LNCAP (cell line): ENCODE measurements at regions not wholly inside any gene's neighbourhood (a gene's known extent, or its start where the extent isn't known, plus 50 kb on each side); places are given as distances from the start of the nearest gene placed in this dataset.

Experiments used
- TF ChIP-seq, protein P1 (sequence below): fragments of 450-650 bp; IDR thresholded peaks from 2 replicates; pipeline ENCODE4 v1.5.1; 2017; ENCODE audit warnings: mild to moderate bottlenecking

DNA sequence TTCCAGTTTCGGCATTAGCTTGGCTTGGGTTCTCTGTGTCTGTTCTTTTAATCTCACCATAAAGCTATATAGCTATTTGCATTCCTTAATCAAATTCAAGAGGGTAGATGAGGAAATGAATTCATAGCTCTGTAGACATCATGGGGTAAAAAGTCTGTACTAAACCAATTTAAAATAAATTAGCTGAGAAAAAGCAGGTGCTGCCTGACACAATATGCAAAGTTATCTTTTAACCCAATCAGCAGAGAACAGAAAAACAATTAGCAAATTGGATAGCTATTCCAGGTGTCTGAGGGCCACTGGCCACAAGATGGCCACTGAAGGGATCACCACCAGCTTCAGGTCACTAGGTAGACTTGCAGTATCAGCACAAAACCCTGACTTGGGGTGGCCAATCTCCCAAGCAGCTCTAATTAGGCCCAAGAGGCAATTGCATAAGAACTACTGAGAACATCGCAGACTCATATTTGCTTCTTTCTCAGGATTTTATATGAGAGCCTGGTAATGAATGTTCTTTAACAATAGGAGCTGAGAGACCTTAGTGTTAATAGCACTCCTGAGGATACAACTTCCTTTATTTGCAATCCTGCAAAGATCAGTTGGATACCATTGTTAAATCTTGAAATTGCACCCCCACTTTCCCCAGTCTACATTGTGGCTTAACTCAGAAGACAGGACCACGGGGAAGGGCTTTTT lies 494.3 kb downstream of the PDCD6IP start:
- TF ChIP-seq, protein P1, sequence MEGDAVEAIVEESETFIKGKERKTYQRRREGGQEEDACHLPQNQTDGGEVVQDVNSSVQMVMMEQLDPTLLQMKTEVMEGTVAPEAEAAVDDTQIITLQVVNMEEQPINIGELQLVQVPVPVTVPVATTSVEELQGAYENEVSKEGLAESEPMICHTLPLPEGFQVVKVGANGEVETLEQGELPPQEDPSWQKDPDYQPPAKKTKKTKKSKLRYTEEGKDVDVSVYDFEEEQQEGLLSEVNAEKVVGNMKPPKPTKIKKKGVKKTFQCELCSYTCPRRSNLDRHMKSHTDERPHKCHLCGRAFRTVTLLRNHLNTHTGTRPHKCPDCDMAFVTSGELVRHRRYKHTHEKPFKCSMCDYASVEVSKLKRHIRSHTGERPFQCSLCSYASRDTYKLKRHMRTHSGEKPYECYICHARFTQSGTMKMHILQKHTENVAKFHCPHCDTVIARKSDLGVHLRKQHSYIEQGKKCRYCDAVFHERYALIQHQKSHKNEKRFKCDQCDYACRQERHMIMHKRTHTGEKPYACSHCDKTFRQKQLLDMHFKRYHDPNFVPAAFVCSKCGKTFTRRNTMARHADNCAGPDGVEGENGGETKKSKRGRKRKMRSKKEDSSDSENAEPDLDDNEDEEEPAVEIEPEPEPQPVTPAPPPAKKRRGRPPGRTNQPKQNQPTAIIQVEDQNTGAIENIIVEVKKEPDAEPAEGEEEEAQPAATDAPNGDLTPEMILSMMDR = no peak

- TF ChIP-seq, protein P1 = no peak
Observed at GRCh38 chr3:34294240-34294639, 495.8 kb downstream of the PDCD6IP start.

DNA sequence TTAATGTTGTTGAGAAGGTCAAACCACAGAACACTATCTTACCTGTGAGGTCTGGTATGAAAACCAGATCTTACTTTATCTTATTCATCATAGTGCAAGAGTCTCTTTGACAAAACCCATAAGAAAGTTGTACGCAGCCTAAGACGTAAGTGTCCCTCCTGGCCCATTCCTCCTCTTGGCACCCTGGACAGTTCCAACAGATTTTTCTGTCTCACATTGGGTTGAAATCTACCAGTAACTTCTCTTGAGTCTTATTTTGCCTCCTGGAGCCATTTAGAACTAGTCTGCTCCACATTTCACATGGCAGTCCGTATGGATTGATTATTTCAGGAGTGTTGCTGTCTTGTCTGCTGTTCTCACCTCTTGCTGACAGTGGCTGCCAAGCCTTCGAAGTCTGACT lies 498.4 kb downstream of the PDCD6IP start:
- TF ChIP-seq, protein P1 = no peak

GRCh38 chr3:34298653-34299052 lies 500.2 kb downstream of the PDCD6IP start:
- TF ChIP-seq, protein P1 = no peak

DNA sequence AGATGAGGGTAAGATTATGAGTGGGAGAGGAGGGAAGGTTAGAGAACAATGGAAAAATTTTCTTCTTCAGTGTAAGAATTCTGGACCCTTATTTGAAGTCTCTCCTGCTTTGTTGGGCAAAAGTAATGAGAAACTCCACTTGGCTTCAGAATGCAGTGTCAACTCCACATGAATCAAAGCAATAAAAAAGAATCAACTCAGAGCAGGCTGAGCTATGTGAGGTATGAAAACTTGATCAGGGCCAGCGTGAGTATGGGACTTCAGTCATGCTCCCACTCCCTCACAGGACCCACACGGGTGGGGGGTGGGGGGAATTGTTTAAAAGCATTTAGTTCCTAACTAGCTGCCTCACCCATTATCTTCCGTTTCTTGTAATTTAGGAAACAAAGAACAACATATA lies 502.2 kb downstream of the PDCD6IP start:
- TF ChIP-seq, protein P1 = no peak

DNA sequence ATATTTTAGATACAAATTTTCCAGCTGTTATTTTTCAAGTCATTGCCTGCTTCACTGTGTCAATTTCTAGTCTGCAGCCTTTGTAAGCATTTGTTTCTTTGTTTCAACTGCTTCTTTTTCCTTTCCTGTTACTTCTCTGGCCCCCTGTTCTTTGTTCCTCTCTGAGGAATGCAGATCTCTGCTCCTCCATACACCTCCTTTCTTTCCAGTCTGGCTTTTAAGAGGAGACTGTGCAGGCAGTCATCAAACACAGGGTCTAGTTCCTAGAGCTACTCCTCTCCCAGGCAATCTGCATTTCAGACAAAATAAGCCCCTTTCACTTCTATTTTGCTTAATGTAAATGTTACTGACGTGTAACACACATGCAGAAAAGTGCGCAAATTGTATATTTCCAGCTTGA lies 502.9 kb downstream of the PDCD6IP start:
- TF ChIP-seq, protein P1 = no peak

DNA sequence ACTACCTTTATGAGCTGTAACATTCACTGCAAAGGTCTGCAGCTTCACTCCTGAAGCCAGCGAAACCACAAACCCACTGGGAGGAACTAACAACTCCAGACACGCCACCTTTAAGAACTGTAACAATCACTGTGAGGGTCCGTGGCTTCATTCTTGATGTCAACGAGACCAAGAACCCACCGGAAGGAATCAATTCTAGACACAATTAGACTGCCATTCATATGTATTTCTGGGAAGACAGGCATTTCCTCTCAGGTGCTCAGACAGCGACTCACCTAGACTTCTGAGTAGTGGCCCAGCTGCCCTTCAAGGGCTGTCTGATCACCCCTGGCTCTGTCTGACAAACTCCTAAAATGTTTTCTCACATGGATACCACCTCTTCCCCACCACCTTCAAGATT lies 506.8 kb downstream of the PDCD6IP start:
- TF ChIP-seq, protein P1 = no peak

- TF ChIP-seq, protein P1 = no peak
Observed at GRCh38 chr3:34312684-34313083, 514.3 kb downstream of the PDCD6IP start.
